H9 (cell line): ENCODE measurements at regions not wholly inside any gene's neighbourhood (a gene's known extent, or its start where the extent isn't known, plus 50 kb on each side); places are given as distances from the start of the nearest gene placed in this dataset.

Experiments used
- DNase-seq: peaks from one replicate; pipeline ENCODE4 v3.0.0-alpha.2; 2017
- H2AFZ ChIP-seq: one replicate; pipeline ENCODE4 v1.6.1; 2013; ENCODE audit warnings: mild to moderate bottlenecking, low read length, control low read depth, moderate library complexity
- H2AK5ac ChIP-seq: 2 replicates; pipeline ENCODE4 v1.6.1; 2013; ENCODE audit warnings: low read length, control low read depth, mixed read lengths; ENCODE audit not compliant: insufficient read length
- H2BK120ac ChIP-seq: one replicate; pipeline ENCODE4 v1.6.1; 2013; ENCODE audit warnings: low read depth, mild to moderate bottlenecking, low read length, control low read depth, inconsistent platforms; ENCODE audit not compliant: poor library complexity, severe bottlenecking
- H2BK12ac ChIP-seq: 2 replicates; pipeline ENCODE4 v1.6.1; 2013; ENCODE audit warnings: low read length, control low read depth, mixed read lengths, low read depth; ENCODE audit not compliant: insufficient read length
- H2BK15ac ChIP-seq: 2 replicates; pipeline ENCODE4 v1.6.1; 2013; ENCODE audit warnings: low read depth, low read length, control low read depth
- H2BK20ac ChIP-seq: one replicate; pipeline ENCODE4 v1.6.1; 2013; ENCODE audit warnings: low read depth, mild to moderate bottlenecking, low read length, control low read depth, inconsistent platforms; ENCODE audit not compliant: poor library complexity, severe bottlenecking
- H2BK5ac ChIP-seq: 2 replicates; pipeline ENCODE4 v1.6.1; 2013; ENCODE audit warnings: low read length, control low read depth, mixed read lengths; ENCODE audit not compliant: insufficient read length
- H3K14ac ChIP-seq: 2 replicates; pipeline ENCODE4 v1.6.1; 2013; ENCODE audit warnings: low read length, control low read depth; ENCODE audit not compliant: insufficient read depth
- H3K18ac ChIP-seq: 2 replicates; pipeline ENCODE4 v1.6.1; 2013; ENCODE audit warnings: low read depth, mild to moderate bottlenecking, mixed read lengths, low read length, control low read depth; ENCODE audit not compliant: insufficient read length
- H3K23ac ChIP-seq: 2 replicates; pipeline ENCODE4 v1.6.1; 2013; ENCODE audit warnings: low read length, control low read depth, mixed read lengths, low read depth; ENCODE audit not compliant: insufficient read length
- H3K23me2 ChIP-seq: 2 replicates; pipeline ENCODE4 v1.6.1; 2013; ENCODE audit warnings: low read depth, mild to moderate bottlenecking, mixed read lengths, low read length, control low read depth; ENCODE audit not compliant: insufficient read length, poor library complexity, severe bottlenecking
- H3K27ac ChIP-seq: 2 replicates; pipeline ENCODE4 v1.5.1; 2013; ENCODE audit warnings: low read length, control low read depth, mixed read lengths, low read depth; ENCODE audit not compliant: insufficient read length
- H3K27me3 ChIP-seq: 2 replicates; pipeline ENCODE4 v1.6.1; 2013; ENCODE audit warnings: low read length, control low read depth, inconsistent platforms; ENCODE audit not compliant: insufficient read depth
- H3K4ac ChIP-seq: 2 replicates; pipeline ENCODE4 v1.6.1; 2013; ENCODE audit warnings: low read depth, mild to moderate bottlenecking, control low read depth, inconsistent platforms, low read length, moderate library complexity
- H3K4me1 ChIP-seq: 2 replicates; pipeline ENCODE4 v1.6.1; 2013; ENCODE audit warnings: low read length, control low read depth, inconsistent platforms; ENCODE audit not compliant: insufficient read depth
- H3K4me2 ChIP-seq: 2 replicates; pipeline ENCODE4 v1.6.1; 2013; ENCODE audit warnings: low read length, control low read depth, mixed read lengths; ENCODE audit not compliant: insufficient read length, insufficient read depth
- H3K56ac ChIP-seq: 2 replicates; pipeline ENCODE4 v1.6.1; 2013; ENCODE audit warnings: low read depth, mild to moderate bottlenecking, mixed read lengths, low read length, control low read depth; ENCODE audit not compliant: insufficient read length
- H3K79me1 ChIP-seq: 2 replicates; pipeline ENCODE4 v1.6.1; 2013; ENCODE audit warnings: low read depth, mild to moderate bottlenecking, moderate library complexity, low read length, control low read depth, inconsistent platforms; ENCODE audit not compliant: insufficient read depth, poor library complexity, severe bottlenecking
- H3K79me2 ChIP-seq: 2 replicates; pipeline ENCODE4 v1.6.1; 2013; ENCODE audit warnings: low read length, control low read depth, inconsistent platforms; ENCODE audit not compliant: insufficient read depth
- H3K9ac ChIP-seq: 2 replicates; pipeline ENCODE4 v1.6.1; 2013; ENCODE audit warnings: low read length, control low read depth, mixed read lengths; ENCODE audit not compliant: insufficient read length; ENCODE audit errors: extremely low read depth
- H3K9me3 ChIP-seq: one replicate; pipeline ENCODE4 v1.6.1; 2013; ENCODE audit warnings: low read depth, low read length, inconsistent platforms; ENCODE audit not compliant: control insufficient read depth
- H3T11ph ChIP-seq: one replicate; pipeline ENCODE4 v1.6.1; 2013; ENCODE audit warnings: mild to moderate bottlenecking, low read length, control low read depth, inconsistent platforms
- H4K20me1 ChIP-seq: one replicate; pipeline ENCODE4 v1.6.1; 2013; ENCODE audit not compliant: control insufficient read depth, insufficient read length, insufficient read depth
- H4K5ac ChIP-seq: 2 replicates; pipeline ENCODE4 v1.6.1; 2013; ENCODE audit warnings: low read depth, mild to moderate bottlenecking, mixed read lengths, low read length, control low read depth; ENCODE audit not compliant: insufficient read length
- H4K8ac ChIP-seq: replicated peaks from 2 replicates; pipeline ENCODE4 v1.6.1; 2013; ENCODE audit warnings: low read length, control low read depth, mixed read lengths, low read depth; ENCODE audit not compliant: insufficient read length
- H4K91ac ChIP-seq: 2 replicates; pipeline ENCODE4 v1.6.1; 2013; ENCODE audit warnings: low read depth, mild to moderate bottlenecking, moderate library complexity, mixed read lengths, low read length, control low read depth; ENCODE audit not compliant: insufficient read length
- H3K27ac Mint-ChIP-seq, 3 experiments: 2 replicates in 2 of 3; 3 replicates in 1 of 3; pipeline ENCODE4 v1.8.0; 2020 to 2021; ENCODE audit warnings: mixed read lengths in 3 of 3, mild to moderate bottlenecking in 1 of 3, moderate library complexity in 1 of 3
- H3K27me3 Mint-ChIP-seq: 2 replicates; pipeline ENCODE4 v1.8.0; 2021; ENCODE audit warnings: low read depth, mild to moderate bottlenecking, moderate library complexity, mixed read lengths
- H3K36me3 Mint-ChIP-seq, 3 experiments: 2 replicates in 2 of 3; 3 replicates in 1 of 3; pipeline ENCODE4 v1.8.0; 2020 to 2021; ENCODE audit warnings: low read depth in 3 of 3, mixed read lengths in 3 of 3; ENCODE audit not compliant: insufficient read depth in 1 of 3
- H3K4me1 Mint-ChIP-seq, 2 experiments: 2 replicates each; pipeline ENCODE4 v1.8.0; 2020; ENCODE audit warnings: mixed read lengths in 2 of 2
- H3K4me3 Mint-ChIP-seq, 2 experiments: 2 replicates in 1 of 2; 3 replicates in 1 of 2; pipeline ENCODE4 v1.8.0; 2020 to 2021; ENCODE audit warnings: mild to moderate bottlenecking in 2 of 2, mixed read lengths in 2 of 2, moderate library complexity in 1 of 2
- H3K9me3 Mint-ChIP-seq, 2 experiments: 2 replicates in 1 of 2; 3 replicates in 1 of 2; pipeline ENCODE4 v1.8.0; 2020; ENCODE audit warnings: mild to moderate bottlenecking in 2 of 2, mixed read lengths in 2 of 2, moderate library complexity in 1 of 2
- TF ChIP-seq, protein P1 (sequence below): fragments of 200-600 bp; sonication (generic); conservative IDR thresholded peaks from 3 replicates; pipeline ENCODE4 v1.8.0; 2021; ENCODE audit warnings: antibody characterized with exemption, mild to moderate bottlenecking

GRCh38 chr12:65707051-65707450, 117.2 kb upstream of the HMGA2 start:
- Histone ChIP-seq H3K4me2 (no peak overlapping the region), H2BK20ac (no peak overlapping the region), H2AFZ (no peak overlapping the region), H3K23me2 (no peaks in the 10 kb centered on the region), H3K4me1 (no peaks in the 10 kb centered on the region), H2BK120ac (no peak overlapping the region), H2BK12ac (no peak overlapping the region), H3K4ac (no peak overlapping the region), H3K79me1 (no peaks in the 10 kb centered on the region), H3K27ac (no peak overlapping the region), H2BK5ac (no peak overlapping the region), H2BK15ac (no peak overlapping the region), H3T11ph (no peak overlapping the region), H3K14ac (no peak overlapping the region), H3K27me3 (no peaks in the 10 kb centered on the region), H3K23ac (no peak overlapping the region), H3K9ac (no peak overlapping the region), H4K91ac (no peak overlapping the region), H4K8ac (no peak overlapping the region), H3K56ac (no peak overlapping the region), H3K79me2 (no peaks in the 10 kb centered on the region), H3K9me3 (no peaks in the 10 kb centered on the region), H2AK5ac (no peak overlapping the region), H3K18ac (no peak overlapping the region), H4K5ac (no peak overlapping the region), H4K20me1 (no peaks in the 10 kb centered on the region)
- TF ChIP-seq, protein P1, sequence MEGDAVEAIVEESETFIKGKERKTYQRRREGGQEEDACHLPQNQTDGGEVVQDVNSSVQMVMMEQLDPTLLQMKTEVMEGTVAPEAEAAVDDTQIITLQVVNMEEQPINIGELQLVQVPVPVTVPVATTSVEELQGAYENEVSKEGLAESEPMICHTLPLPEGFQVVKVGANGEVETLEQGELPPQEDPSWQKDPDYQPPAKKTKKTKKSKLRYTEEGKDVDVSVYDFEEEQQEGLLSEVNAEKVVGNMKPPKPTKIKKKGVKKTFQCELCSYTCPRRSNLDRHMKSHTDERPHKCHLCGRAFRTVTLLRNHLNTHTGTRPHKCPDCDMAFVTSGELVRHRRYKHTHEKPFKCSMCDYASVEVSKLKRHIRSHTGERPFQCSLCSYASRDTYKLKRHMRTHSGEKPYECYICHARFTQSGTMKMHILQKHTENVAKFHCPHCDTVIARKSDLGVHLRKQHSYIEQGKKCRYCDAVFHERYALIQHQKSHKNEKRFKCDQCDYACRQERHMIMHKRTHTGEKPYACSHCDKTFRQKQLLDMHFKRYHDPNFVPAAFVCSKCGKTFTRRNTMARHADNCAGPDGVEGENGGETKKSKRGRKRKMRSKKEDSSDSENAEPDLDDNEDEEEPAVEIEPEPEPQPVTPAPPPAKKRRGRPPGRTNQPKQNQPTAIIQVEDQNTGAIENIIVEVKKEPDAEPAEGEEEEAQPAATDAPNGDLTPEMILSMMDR = no peak
- Mint-ChIP-seq H3K4me3 (no peak overlapping the region), H3K4me1 (no peaks in the 10 kb centered on the region), H3K27ac (no peak overlapping the region), H3K36me3 (peaks cover 2 to 24% (median 10%) of the 10 kb centered on the region in 3 experiments; a peak in 5 of 7 replicates), H3K9me3 (peaks cover 13 to 22% of the 10 kb centered on the region in 2 experiments), H3K27me3 (no peaks in the 10 kb centered on the region)
- no peak for DNase-seq
